ENCODE measurements at regions not wholly inside any gene's neighbourhood (a gene's known extent, or its start where the extent isn't known, plus 50 kb on each side); places are given as distances from the start of the nearest gene placed in this dataset.

GRCh38 chr4:111296466-111296865 lies 673.6 kb upstream of the PITX2 start:
- TF ChIP-seq SUZ12 (IDR thresholded peaks at IDR 0.05; ENCODE audit: extremely low read depth, insufficient read depth, insufficient read length) (no peak), YY1 (IDR thresholded peaks at IDR 0.05; ENCODE audit: insufficient read depth, insufficient read length) (no peak)

Data from NT2/D1 (cell line).